ENCODE measurements at regions not wholly inside any gene's neighbourhood (a gene's known extent, or its start where the extent isn't known, plus 50 kb on each side); places are given as distances from the start of the nearest gene placed in this dataset.

DNA sequence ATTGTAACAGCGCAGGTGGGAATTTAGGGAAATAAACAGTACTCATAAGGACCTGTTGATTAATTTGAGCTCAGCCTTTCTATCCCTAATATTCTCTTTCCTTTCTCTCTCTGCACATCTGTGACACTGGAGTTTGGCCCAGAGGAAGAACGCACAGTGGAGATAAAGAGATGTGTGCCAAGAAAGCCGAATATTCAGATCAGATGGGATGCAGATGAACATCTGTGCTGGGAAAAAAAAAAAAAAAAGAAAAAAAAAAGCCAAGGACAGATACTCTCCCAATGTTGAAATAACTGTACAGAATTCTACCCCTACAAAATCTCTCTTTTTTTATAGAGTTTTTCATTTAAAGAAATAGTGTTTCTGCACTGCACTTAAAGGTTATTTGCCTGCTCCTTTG lies 485.4 kb downstream of the KCNJ2 start:
- BruUV-seq (replicated peaks) = no TSS peak
- Histone ChIP-seq H3K9me2 (ENCODE audit: insufficient read depth) (no peaks in the 10 kb centered on the region), H3K9me3 (ENCODE audit: insufficient read depth, low read depth) (no peaks in the 10 kb centered on the region), H4K20me1 (ENCODE audit: insufficient read depth) (no peaks in the 10 kb centered on the region), H3K79me2 (ENCODE audit: low read depth) (no peaks in the 10 kb centered on the region), H3F3A (ENCODE audit: insufficient read depth, low read depth) (no peaks in the 10 kb centered on the region), H3K4me1 (replicated peaks; ENCODE audit: insufficient read depth) (no peaks in the 10 kb centered on the region), H2AFZ (no peak overlapping the region), H3K36me3 (ENCODE audit: low read depth) (no peaks in the 10 kb centered on the region), H3K4me3 (no peak overlapping the region), H3K4me2 (no peak overlapping the region), H3K27ac (no peak overlapping the region), H3K27me3 (ENCODE audit: insufficient read depth, low read depth) (no peaks in the 10 kb centered on the region)
- ChIA-PET CTCF (no interaction called here), POLR2A (ENCODE audit: unreplicated experiment) (no interaction called here)
- TF ChIP-seq EZH2 (IDR thresholded peaks at IDR 0.05; ENCODE audit: low read depth) = no peak
- intact Hi-C loops (cut with micrococcal nuclease; ENCODE audit: unreplicated experiment) = no loop called here
- no peak for DNase-seq

DNA sequence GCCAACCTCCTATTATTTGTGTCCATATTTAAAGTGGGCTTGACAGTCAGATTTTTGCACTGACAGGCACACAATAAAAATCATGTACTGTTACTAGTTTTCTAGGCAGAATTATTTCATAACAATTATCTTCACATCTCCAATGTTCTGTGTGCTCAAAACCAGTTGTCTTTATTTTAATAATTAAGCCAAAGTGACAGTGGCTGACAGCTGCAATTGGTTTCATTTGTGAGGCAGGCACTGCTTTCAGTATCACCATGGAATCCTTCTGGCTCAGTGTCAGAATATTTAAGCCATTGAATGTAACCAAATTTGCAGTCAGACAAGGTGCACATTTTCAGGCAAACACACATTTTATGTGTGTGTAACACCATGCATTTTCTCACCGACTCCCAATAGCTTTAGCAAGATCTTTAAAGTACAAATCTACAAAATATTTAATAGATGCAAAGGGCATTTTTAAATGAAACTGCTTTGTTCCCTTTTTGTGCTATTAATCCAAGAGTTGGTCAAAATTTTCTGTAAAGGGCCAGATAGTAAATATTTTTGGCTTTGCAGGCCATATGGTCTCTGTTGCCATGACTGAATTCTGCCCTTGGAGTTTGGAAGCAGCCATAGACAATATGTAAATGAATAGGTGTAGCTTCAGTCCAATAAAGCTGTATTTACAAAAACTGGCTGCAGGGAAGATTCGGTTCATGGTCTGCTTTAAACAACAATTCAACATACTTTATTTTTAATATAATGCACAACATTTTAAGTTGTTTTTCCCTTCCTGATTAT lies 486.0 kb downstream of the KCNJ2 start:
- POLR2A ChIA-PET (ENCODE audit: unreplicated experiment) = no interaction called here
- no peak overlapping the region for H3K4me3 ChIP-seq
- CTCF ChIA-PET = no interaction called here
- H3K79me2 ChIP-seq (ENCODE audit: low read depth) = no peaks in the 10 kb centered on the region
- H3K9me2 ChIP-seq (ENCODE audit: insufficient read depth) = no peaks in the 10 kb centered on the region
- H4K20me1 ChIP-seq (ENCODE audit: insufficient read depth) = no peaks in the 10 kb centered on the region
- no peaks in the 10 kb centered on the region for H3F3A ChIP-seq (ENCODE audit: insufficient read depth, low read depth)
- H3K9me3 ChIP-seq (ENCODE audit: insufficient read depth, low read depth) = no peaks in the 10 kb centered on the region
- no TSS peak for BruUV-seq (replicated peaks)
- H2AFZ ChIP-seq = no peak overlapping the region
- TF ChIP-seq, protein P1, sequence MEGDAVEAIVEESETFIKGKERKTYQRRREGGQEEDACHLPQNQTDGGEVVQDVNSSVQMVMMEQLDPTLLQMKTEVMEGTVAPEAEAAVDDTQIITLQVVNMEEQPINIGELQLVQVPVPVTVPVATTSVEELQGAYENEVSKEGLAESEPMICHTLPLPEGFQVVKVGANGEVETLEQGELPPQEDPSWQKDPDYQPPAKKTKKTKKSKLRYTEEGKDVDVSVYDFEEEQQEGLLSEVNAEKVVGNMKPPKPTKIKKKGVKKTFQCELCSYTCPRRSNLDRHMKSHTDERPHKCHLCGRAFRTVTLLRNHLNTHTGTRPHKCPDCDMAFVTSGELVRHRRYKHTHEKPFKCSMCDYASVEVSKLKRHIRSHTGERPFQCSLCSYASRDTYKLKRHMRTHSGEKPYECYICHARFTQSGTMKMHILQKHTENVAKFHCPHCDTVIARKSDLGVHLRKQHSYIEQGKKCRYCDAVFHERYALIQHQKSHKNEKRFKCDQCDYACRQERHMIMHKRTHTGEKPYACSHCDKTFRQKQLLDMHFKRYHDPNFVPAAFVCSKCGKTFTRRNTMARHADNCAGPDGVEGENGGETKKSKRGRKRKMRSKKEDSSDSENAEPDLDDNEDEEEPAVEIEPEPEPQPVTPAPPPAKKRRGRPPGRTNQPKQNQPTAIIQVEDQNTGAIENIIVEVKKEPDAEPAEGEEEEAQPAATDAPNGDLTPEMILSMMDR (conservative IDR thresholded peaks at IDR 0.05) = no peak
- no peak for TF ChIP-seq EZH2 (IDR thresholded peaks at IDR 0.05; ENCODE audit: low read depth)
- H3K36me3 ChIP-seq (ENCODE audit: low read depth) = no peaks in the 10 kb centered on the region
- H3K27me3 ChIP-seq (ENCODE audit: insufficient read depth, low read depth) = no peaks in the 10 kb centered on the region
- no peak for DNase-seq
- H3K4me1 ChIP-seq (replicated peaks; ENCODE audit: insufficient read depth) = no peaks in the 10 kb centered on the region
- no peak overlapping the region for H3K27ac ChIP-seq
- intact Hi-C loops (cut with micrococcal nuclease; ENCODE audit: unreplicated experiment) = no loop called here
- no peak overlapping the region for H3K4me2 ChIP-seq

DNA sequence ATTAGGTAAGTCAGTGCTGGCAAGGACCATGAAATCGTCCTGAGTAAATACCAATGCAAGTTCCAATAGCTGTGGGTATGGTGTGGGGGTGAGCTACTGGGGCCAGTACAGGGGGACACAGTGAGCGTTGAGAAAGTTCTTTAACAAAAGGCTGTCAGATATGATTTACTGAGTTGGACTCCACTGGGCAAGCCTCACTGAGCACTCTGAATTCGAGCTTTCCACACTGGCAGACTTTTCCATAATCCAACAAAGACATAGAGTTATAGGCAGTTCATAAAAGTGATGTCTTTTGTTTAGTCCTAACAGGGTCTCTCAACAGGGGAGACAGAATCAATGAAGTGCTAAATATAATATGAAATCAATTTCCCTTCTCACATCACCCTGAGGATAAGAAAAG lies 489.0 kb downstream of the KCNJ2 start:
- no peaks in the 10 kb centered on the region for H3K9me2 ChIP-seq (ENCODE audit: insufficient read depth)
- CTCF ChIA-PET = no interaction called here
- POLR2A ChIA-PET (ENCODE audit: unreplicated experiment) = no interaction called here
- no peak overlapping the region for H3K4me2 ChIP-seq
- BruUV-seq (replicated peaks) = no TSS peak
- no peak overlapping the region for H3K27ac ChIP-seq
- no peaks in the 10 kb centered on the region for H3K4me1 ChIP-seq (replicated peaks; ENCODE audit: insufficient read depth)
- no peaks in the 10 kb centered on the region for H3K9me3 ChIP-seq (ENCODE audit: insufficient read depth, low read depth)
- no peaks in the 10 kb centered on the region for H3K36me3 ChIP-seq (ENCODE audit: low read depth)
- intact Hi-C loops (cut with micrococcal nuclease; ENCODE audit: unreplicated experiment) = no loop called here
- no peaks in the 10 kb centered on the region for H4K20me1 ChIP-seq (ENCODE audit: insufficient read depth)
- H2AFZ ChIP-seq = 0 out of 2 replicates have a peak overlapping the region, but pooled peaks have one; percentile 7
- H3K4me3 ChIP-seq = no peak overlapping the region
- no peaks in the 10 kb centered on the region for H3K79me2 ChIP-seq (ENCODE audit: low read depth)
- DNase-seq = no peak
- no peaks in the 10 kb centered on the region for H3K27me3 ChIP-seq (ENCODE audit: insufficient read depth, low read depth)
- no peaks in the 10 kb centered on the region for H3F3A ChIP-seq (ENCODE audit: insufficient read depth, low read depth)
- TF ChIP-seq EZH2 (IDR thresholded peaks at IDR 0.05; ENCODE audit: low read depth) = no peak
- TF ChIP-seq, protein P1 (conservative IDR thresholded peaks at IDR 0.05) = no peak

DNA sequence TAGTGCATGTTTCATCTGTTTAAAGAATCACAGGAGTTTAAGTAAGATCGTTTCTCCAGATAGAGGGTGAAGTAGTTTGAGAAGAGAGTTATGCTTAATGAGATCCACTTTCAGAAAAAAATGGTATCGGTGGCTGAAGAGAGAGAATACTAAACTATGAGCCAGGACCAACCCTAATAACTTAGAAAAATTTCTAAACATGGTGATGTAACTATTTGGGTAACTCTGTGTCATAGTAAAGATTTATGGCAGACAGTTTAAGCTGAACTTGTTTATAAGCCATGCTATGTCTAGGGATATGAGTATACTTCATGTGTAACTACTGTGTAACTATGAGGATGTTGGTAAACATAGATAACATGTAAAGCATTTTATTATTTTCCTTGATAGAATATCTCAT lies 489.5 kb downstream of the KCNJ2 start:
- TF ChIP-seq EZH2 (IDR thresholded peaks at IDR 0.05; ENCODE audit: low read depth) = no peak
- TF ChIP-seq, protein P1 (conservative IDR thresholded peaks at IDR 0.05) = no peak
- Histone ChIP-seq H2AFZ (no peak overlapping the region), H3K4me2 (no peak overlapping the region), H3K4me3 (no peak overlapping the region), H3F3A (ENCODE audit: insufficient read depth, low read depth) (no peaks in the 10 kb centered on the region), H3K27ac (no peak overlapping the region), H3K9me3 (ENCODE audit: insufficient read depth, low read depth) (no peaks in the 10 kb centered on the region), H3K9me2 (ENCODE audit: insufficient read depth) (no peaks in the 10 kb centered on the region), H4K20me1 (ENCODE audit: insufficient read depth) (no peaks in the 10 kb centered on the region), H3K36me3 (ENCODE audit: low read depth) (no peaks in the 10 kb centered on the region), H3K79me2 (ENCODE audit: low read depth) (no peaks in the 10 kb centered on the region), H3K4me1 (replicated peaks; ENCODE audit: insufficient read depth) (no peaks in the 10 kb centered on the region), H3K27me3 (ENCODE audit: insufficient read depth, low read depth) (no peaks in the 10 kb centered on the region)
- DNase-seq = no peak
- no TSS peak for BruUV-seq (replicated peaks)
- intact Hi-C loops (cut with micrococcal nuclease; ENCODE audit: unreplicated experiment) = no loop called here
- ChIA-PET POLR2A (ENCODE audit: unreplicated experiment) (no interaction called here), CTCF (no interaction called here)

All from PC-9 (cell line).